Choroid plexus epithelial cell (primary cell): ENCODE measurements at regions not wholly inside any gene's neighbourhood (a gene's known extent, or its start where the extent isn't known, plus 50 kb on each side); places are given as distances from the start of the nearest gene placed in this dataset.

Source experiments
- DNase-seq: peaks from one replicate; pipeline ENCODE4 v3.0.0-alpha.2; 2010; ENCODE audit warnings: low read depth
- H3K4me3 ChIP-seq: 2 replicates; pipeline ENCODE4 v1.5.1; 2011; ENCODE audit warnings: low read depth, mild to moderate bottlenecking, control low read depth, low read length, moderate library complexity
- CTCF ChIP-seq: conservative IDR thresholded peaks from 2 replicates; pipeline ENCODE4 v1.5.1; 2011; ENCODE audit warnings: low read depth, mild to moderate bottlenecking, control low read depth, inconsistent platforms, low read length, moderate library complexity

DNA sequence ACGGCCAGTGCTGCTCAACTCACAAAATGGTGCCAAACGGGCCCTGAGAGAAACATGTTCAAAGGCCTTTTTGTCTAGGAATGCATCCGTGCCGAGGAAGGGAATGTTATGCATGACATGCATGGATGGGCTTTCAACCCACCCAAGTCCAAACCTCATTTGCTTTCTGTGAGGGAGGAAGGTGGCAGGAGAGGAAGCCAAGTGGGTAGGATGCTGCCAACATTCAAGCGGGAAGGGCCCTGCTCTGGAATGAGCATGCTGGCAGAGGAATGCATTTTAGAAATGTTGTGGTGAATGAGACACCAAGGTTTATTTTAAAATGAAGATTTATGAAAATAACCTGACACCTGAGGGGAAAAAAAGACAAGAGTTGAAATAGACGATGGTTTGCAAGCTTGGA is 479.1 kb downstream of the CCDC171 start:
- no peak overlapping the region for H3K4me3 ChIP-seq
- DNase-seq, result peak; percentile 28
- no peak for TF ChIP-seq CTCF

DNA sequence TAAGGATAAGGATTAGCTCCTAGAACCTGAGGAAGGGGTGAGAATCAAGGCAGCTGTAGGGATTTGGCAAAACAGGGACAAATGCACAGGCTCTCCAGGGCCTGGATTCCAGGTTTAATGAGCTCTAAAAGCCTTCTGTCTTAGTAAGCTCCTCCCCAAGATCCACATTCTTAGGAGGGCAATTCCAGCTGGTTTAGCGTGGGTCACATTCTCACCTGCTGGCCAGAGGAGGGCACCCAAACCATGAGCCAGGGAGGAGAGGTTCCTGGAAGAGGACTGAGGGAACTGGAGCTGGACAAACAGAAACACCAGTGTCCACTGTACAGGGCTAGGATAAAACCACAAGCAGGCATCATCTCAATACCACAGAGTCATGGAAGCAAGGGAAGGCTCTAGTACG is 480.0 kb downstream of the CCDC171 start:
- peak; percentile 36 for TF ChIP-seq CTCF
- DNase-seq, result peak; percentile 71
- no peak overlapping the region for H3K4me3 ChIP-seq

DNA sequence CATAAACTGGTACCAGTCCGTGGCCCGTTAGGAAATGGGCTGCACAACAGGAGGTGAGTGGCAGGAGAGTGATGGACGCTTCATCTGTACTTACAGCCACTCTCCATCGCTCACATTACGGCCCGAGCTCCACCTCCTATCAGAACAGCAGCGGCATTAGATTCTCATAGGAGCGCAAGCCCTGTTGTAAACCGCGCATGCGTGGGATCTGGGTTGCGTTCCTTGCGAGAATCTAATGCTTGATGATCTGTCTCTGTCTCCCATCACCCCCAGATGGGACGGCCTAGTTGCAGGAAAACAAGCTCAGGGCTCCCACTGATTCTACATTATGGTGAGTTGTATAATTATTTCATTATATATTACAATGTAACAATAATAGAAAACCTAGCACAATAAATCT is 480.4 kb downstream of the CCDC171 start:
- TF ChIP-seq CTCF, result no peak
- DNase-seq, result no peak

DNA sequence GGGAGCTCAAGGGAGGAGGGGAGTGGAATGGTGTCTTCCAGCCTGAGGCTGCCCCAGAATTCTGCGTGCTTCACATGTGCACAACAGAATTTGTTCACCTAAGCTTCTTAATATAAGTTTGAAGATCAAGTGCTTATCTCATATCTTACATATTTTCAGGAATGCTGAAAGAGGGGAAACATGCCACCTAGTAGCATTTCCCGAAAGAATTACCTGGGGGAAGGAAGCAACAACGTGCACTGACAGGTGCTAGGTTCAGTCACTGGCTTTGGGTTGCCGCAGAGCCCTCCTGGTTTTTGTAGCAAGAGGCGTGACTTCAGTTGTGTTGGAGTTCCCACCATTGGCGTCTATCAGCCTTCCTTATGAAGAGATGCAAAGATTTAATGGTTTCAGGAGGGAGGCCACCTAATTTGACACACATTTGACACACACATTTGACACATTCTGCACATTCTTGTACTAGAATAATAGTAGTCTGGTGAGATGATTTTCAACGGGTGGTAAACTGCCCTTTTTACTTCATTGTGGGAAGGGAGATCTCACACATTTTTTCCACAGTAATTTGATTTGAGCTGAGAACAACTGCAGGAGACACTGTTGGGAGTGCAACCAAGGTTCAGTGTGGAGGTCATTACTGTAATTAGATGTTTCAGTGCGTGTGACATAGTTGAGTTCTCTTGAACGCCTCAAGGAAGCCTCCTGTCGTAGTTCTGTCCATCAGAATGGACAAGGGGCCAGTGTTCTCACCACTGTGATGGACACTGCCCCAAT is 481.3 kb downstream of the CCDC171 start:
- no peak for DNase-seq
- no peak for TF ChIP-seq CTCF
- no peak overlapping the region for H3K4me3 ChIP-seq

More for the DNA sequence above, 480.4 kb downstream of the CCDC171 start:
- H3K4me3 ChIP-seq, result no peak overlapping the region

DNA sequence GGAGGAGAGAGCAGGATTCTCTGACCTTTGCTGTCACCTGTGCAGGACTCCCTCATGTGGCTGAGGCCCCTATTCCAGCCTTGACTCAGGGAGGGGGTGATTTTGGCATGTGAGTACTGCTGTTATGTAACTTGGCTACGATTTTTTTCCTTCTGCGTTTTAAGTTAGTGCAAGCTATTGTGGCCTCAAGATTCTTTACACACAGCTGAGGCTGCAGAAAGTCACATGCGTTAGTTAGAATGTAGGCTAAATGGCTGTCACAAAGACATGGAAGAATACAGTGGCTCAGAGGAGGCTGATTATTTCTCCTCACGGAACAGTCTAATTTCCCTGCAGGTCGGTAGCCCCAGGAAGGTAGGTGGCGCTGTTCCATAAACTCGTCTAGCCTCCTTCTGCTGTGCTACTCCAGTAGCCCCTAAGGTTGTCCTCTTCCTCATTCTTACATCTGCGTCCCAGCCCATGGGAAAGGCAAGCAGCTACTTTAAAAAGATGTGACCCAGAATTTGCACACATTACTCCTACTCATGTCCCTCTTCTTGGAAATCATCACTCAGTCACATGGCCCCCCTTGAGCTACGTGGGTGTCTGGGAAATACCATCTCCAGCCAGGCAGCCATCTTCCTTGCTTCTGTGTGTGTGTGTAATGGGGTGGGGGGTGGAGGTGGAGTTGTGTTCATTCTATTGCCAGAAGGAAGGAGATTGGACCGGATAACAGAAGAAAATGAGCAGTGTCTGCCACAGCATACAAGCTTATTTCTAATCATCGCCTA is 486.6 kb downstream of the CCDC171 start:
- peak; percentile 82 for DNase-seq
- no peak overlapping the region for H3K4me3 ChIP-seq
- peak; percentile 60 for TF ChIP-seq CTCF

GRCh38 chr9:16039988-16040761 is 487.3 kb downstream of the CCDC171 start:
- H3K4me3 ChIP-seq, result no peak overlapping the region
- peak; percentile 90 for DNase-seq
- no peak for TF ChIP-seq CTCF
